ENCODE measurements at regions not wholly inside any gene's neighbourhood (a gene's known extent, or its start where the extent isn't known, plus 50 kb on each side); places are given as distances from the start of the nearest gene placed in this dataset.
"Not testable (repeated sequence)": the region's sequence is repeated elsewhere in the genome, so short reads cannot be mapped to it uniquely, and the experiment has no call there.

- DNase-seq (ENCODE audit: low spot score); intact Hi-C loops (cut with DNase I): not testable (repeated sequence)
Observed at GRCh38 chr3:91287344-91287743, 2179.9 kb downstream of the EPHA3 start.

- intact Hi-C loops (cut with DNase I): not testable (repeated sequence)
- DNase-seq (ENCODE audit: low spot score): peak; percentile 60
Observed at GRCh38 chr3:91291388-91291787, 2184.0 kb downstream of the EPHA3 start.

All from cardiac septum (tissue), 1 donor.